ENCODE measurements at regions not wholly inside any gene's neighbourhood (a gene's known extent, or its start where the extent isn't known, plus 50 kb on each side); places are given as distances from the start of the nearest gene placed in this dataset.

GRCh38 chr1:190583862-190584261 lies 106.2 kb upstream of the BRINP3 start (continued):
- TF ChIP-seq, protein P1, sequence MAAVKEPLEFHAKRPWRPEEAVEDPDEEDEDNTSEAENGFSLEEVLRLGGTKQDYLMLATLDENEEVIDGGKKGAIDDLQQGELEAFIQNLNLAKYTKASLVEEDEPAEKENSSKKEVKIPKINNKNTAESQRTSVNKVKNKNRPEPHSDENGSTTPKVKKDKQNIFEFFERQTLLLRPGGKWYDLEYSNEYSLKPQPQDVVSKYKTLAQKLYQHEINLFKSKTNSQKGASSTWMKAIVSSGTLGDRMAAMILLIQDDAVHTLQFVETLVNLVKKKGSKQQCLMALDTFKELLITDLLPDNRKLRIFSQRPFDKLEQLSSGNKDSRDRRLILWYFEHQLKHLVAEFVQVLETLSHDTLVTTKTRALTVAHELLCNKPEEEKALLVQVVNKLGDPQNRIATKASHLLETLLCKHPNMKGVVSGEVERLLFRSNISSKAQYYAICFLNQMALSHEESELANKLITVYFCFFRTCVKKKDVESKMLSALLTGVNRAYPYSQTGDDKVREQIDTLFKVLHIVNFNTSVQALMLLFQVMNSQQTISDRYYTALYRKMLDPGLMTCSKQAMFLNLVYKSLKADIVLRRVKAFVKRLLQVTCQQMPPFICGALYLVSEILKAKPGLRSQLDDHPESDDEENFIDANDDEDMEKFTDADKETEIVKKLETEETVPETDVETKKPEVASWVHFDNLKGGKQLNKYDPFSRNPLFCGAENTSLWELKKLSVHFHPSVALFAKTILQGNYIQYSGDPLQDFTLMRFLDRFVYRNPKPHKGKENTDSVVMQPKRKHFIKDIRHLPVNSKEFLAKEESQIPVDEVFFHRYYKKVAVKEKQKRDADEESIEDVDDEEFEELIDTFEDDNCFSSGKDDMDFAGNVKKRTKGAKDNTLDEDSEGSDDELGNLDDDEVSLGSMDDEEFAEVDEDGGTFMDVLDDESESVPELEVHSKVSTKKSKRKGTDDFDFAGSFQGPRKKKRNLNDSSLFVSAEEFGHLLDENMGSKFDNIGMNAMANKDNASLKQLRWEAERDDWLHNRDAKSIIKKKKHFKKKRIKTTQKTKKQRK (IDR thresholded peaks at IDR 0.05; ENCODE audit: low read depth, low read length) = no peak
- TF ChIP-seq NFYA (IDR thresholded peaks at IDR 0.05; ENCODE audit: borderline replicate concordance, low read depth, low read length) (no peak), FOS (IDR thresholded peaks at IDR 0.05; ENCODE audit: borderline replicate concordance, extremely low read depth, insufficient read length) (no peak)

- Histone ChIP-seq H4K20me1 (ENCODE audit: control insufficient read depth, insufficient read depth) (no peaks in the 10 kb centered on the region), H3K27me3 (replicated peaks in 1 of 2; ENCODE audit: control insufficient read depth in 2 of 2, insufficient read depth in 2 of 2, low read length in 1 of 2) (no peaks in the 10 kb centered on the region), H2AFZ (ENCODE audit: control insufficient read depth, low read depth, low read length) (no peak overlapping the region), H3K79me2 (ENCODE audit: control insufficient read depth, insufficient read depth, low read length) (no peaks in the 10 kb centered on the region), H3K4me3 (no peak overlapping the region), H3K27ac (ENCODE audit: control insufficient read depth, insufficient read depth) (no peak overlapping the region), H3K4me1 (ENCODE audit: control insufficient read depth, insufficient read depth, low read length) (no peaks in the 10 kb centered on the region), H3K9me3 (replicated peaks; ENCODE audit: control insufficient read depth, insufficient read depth, low read length) (no peaks in the 10 kb centered on the region), H3K4me2 (ENCODE audit: control insufficient read depth, insufficient read depth) (no peak overlapping the region), H3K9ac (ENCODE audit: control insufficient read depth, insufficient read depth, low read length) (no peak overlapping the region), H3K36me3 (ENCODE audit: control insufficient read depth in 2 of 2, insufficient read depth in 2 of 2, low read length in 1 of 2) (no peaks in the 10 kb centered on the region)
- ChIA-PET POLR2A (no interaction called here), RAD21 (ENCODE audit: unreplicated experiment) (no interaction called here), SMC1A (ENCODE audit: uncharacterized antibody, unreplicated experiment) (no interaction called here), CTCF (interaction anchor here (0.9 kb wide), 1 partner anchor 33 kb away, joined by 4 read pairs; no protein-coding TSS in a partner anchor)
- intact Hi-C loops (cut with micrococcal nuclease; ENCODE audit: unreplicated experiment) (no loop called here), in situ Hi-C loops (cut with MboI) (no loop called here)
- no peak for FAIRE-seq
- no peak for ATAC-seq
- BruUV-seq (replicated peaks) = no TSS peak
- TF ChIP-seq ZNF217 (IDR thresholded peaks at IDR 0.05) (no peak), NFYA (IDR thresholded peaks at IDR 0.05; ENCODE audit: borderline replicate concordance, low read depth, low read length) (no peak), CBFB (IDR thresholded peaks at IDR 0.05; ENCODE audit: low read depth) (no peak), POLR2AphosphoS5 (IDR thresholded peaks at IDR 0.05; ENCODE audit: low read length) (no peak), JUND (IDR thresholded peaks at IDR 0.05; ENCODE audit: low read depth, low read length) (no peak), NFXL1 (IDR thresholded peaks at IDR 0.05; ENCODE audit: borderline replicate concordance) (no peak), MTA2 (IDR thresholded peaks at IDR 0.05; ENCODE audit: low read depth) (no peak), CHD2 (IDR thresholded peaks at IDR 0.05; ENCODE audit: borderline replicate concordance, low read depth, low read length) (no peak)
- TF ChIP-seq, protein P2, sequence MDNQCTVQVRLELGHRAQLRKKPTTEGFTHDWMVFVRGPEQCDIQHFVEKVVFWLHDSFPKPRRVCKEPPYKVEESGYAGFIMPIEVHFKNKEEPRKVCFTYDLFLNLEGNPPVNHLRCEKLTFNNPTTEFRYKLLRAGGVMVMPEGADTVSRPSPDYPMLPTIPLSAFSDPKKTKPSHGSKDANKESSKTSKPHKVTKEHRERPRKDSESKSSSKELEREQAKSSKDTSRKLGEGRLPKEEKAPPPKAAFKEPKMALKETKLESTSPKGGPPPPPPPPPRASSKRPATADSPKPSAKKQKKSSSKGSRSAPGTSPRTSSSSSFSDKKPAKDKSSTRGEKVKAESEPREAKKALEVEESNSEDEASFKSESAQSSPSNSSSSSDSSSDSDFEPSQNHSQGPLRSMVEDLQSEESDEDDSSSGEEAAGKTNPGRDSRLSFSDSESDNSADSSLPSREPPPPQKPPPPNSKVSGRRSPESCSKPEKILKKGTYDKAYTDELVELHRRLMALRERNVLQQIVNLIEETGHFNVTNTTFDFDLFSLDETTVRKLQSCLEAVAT (IDR thresholded peaks at IDR 0.05) = no peak
- TF ChIP-seq, protein P3, sequence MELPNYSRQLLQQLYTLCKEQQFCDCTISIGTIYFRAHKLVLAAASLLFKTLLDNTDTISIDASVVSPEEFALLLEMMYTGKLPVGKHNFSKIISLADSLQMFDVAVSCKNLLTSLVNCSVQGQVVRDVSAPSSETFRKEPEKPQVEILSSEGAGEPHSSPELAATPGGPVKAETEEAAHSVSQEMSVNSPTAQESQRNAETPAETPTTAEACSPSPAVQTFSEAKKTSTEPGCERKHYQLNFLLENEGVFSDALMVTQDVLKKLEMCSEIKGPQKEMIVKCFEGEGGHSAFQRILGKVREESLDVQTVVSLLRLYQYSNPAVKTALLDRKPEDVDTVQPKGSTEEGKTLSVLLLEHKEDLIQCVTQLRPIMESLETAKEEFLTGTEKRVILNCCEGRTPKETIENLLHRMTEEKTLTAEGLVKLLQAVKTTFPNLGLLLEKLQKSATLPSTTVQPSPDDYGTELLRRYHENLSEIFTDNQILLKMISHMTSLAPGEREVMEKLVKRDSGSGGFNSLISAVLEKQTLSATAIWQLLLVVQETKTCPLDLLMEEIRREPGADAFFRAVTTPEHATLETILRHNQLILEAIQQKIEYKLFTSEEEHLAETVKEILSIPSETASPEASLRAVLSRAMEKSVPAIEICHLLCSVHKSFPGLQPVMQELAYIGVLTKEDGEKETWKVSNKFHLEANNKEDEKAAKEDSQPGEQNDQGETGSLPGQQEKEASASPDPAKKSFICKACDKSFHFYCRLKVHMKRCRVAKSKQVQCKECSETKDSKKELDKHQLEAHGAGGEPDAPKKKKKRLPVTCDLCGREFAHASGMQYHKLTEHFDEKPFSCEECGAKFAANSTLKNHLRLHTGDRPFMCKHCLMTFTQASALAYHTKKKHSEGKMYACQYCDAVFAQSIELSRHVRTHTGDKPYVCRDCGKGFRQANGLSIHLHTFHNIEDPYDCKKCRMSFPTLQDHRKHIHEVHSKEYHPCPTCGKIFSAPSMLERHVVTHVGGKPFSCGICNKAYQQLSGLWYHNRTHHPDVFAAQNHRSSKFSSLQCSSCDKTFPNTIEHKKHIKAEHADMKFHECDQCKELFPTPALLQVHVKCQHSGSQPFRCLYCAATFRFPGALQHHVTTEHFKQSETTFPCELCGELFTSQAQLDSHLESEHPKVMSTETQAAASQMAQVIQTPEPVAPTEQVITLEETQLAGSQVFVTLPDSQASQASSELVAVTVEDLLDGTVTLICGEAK (IDR thresholded peaks at IDR 0.05; ENCODE audit: borderline replicate concordance) = no peak
- TF ChIP-seq, protein P4, sequence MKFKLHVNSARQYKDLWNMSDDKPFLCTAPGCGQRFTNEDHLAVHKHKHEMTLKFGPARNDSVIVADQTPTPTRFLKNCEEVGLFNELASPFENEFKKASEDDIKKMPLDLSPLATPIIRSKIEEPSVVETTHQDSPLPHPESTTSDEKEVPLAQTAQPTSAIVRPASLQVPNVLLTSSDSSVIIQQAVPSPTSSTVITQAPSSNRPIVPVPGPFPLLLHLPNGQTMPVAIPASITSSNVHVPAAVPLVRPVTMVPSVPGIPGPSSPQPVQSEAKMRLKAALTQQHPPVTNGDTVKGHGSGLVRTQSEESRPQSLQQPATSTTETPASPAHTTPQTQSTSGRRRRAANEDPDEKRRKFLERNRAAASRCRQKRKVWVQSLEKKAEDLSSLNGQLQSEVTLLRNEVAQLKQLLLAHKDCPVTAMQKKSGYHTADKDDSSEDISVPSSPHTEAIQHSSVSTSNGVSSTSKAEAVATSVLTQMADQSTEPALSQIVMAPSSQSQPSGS (IDR thresholded peaks at IDR 0.05; ENCODE audit: low read length) = no peak
- DNase-seq (ENCODE audit: low read depth, low spot score) = no peak
- 0% methylated on average over 1 of the region's 1 CpG for WGBS (ENCODE audit: insufficient coverage, insufficient replicate concordance, low lambda C conversion rate, missing lambda C conversion rate)
Observed at GRCh38 chr1:190588424-190588823, 110.8 kb upstream of the BRINP3 start.

Data from GM12878 (cell line).